ENCODE measurements at regions not wholly inside any gene's neighbourhood (a gene's known extent, or its start where the extent isn't known, plus 50 kb on each side); places are given as distances from the start of the nearest gene placed in this dataset.
A peak's percentile ranks its signal among the peaks of the same experiment; 100 is the strongest.

GRCh38 chr12:89181271-89181920 is 170.9 kb downstream of the DUSP6 start:
- DNase-seq: no peak

- DNase-seq: no peak
Measured at GRCh38 chr12:89180496-89180895, 171.8 kb downstream of the DUSP6 start.

- no peak for DNase-seq
Measured at GRCh38 chr12:89179983-89180382, 172.3 kb downstream of the DUSP6 start.

- no peak for DNase-seq
Measured at GRCh38 chr12:89179245-89179644, 173.1 kb downstream of the DUSP6 start.

- DNase-seq: no peak
Measured at GRCh38 chr12:89177802-89178395, 174.4 kb downstream of the DUSP6 start.

- DNase-seq: no peak
Measured at GRCh38 chr12:89176676-89177075, 175.6 kb downstream of the DUSP6 start.

GRCh38 chr12:89173678-89174077 is 178.6 kb downstream of the DUSP6 start:
- DNase-seq: no peak

- DNase-seq: no peak
Measured at GRCh38 chr12:89173096-89173495, 179.2 kb downstream of the DUSP6 start.

- DNase-seq: no peak
Measured at GRCh38 chr12:89172224-89172623, 180.1 kb downstream of the DUSP6 start.

GRCh38 chr12:89169321-89169720 is 183.0 kb downstream of the DUSP6 start:
- no peak for DNase-seq

GRCh38 chr12:89167986-89168385 is 184.3 kb downstream of the DUSP6 start:
- DNase-seq: no peak

- no peak for DNase-seq
Measured at GRCh38 chr12:89166525-89166934, 185.8 kb downstream of the DUSP6 start.

- DNase-seq: no peak
Measured at GRCh38 chr12:89166121-89166520, 186.2 kb downstream of the DUSP6 start.

- no peak for DNase-seq
Measured at GRCh38 chr12:89165703-89166102, 186.6 kb downstream of the DUSP6 start.

- no peak for DNase-seq
Measured at GRCh38 chr12:89163918-89164317, 188.4 kb downstream of the DUSP6 start.

GRCh38 chr12:89162589-89163261 is 189.6 kb downstream of the DUSP6 start:
- DNase-seq: peak; percentile 33

GRCh38 chr12:89161557-89161956 is 190.7 kb downstream of the DUSP6 start:
- DNase-seq: no peak

GRCh38 chr12:89160716-89161123 is 191.6 kb downstream of the DUSP6 start:
- peak; percentile 6 for DNase-seq

GRCh38 chr12:89157413-89157812 is 194.9 kb downstream of the DUSP6 start:
- DNase-seq: no peak

GRCh38 chr12:89156862-89157262 is 195.4 kb downstream of the DUSP6 start:
- no peak for DNase-seq

- no peak for DNase-seq
Measured at GRCh38 chr12:89156340-89156739, 196.0 kb downstream of the DUSP6 start.

GRCh38 chr12:89155826-89156225 is 196.5 kb downstream of the DUSP6 start:
- DNase-seq: no peak

- no peak for DNase-seq
Measured at GRCh38 chr12:89154743-89155499, 197.4 kb downstream of the DUSP6 start.

- DNase-seq: no peak
Measured at GRCh38 chr12:89153341-89153740, 199.0 kb downstream of the DUSP6 start.

All from GOT3 (cell line).